ENCODE measurements at regions not wholly inside any gene's neighbourhood (a gene's known extent, or its start where the extent isn't known, plus 50 kb on each side); places are given as distances from the start of the nearest gene placed in this dataset.
A peak's percentile ranks its signal among the peaks of the same experiment; 100 is the strongest.
"Not testable (repeated sequence)": the region's sequence is repeated elsewhere in the genome, so short reads cannot be mapped to it uniquely, and the experiment has no call there.

DNA sequence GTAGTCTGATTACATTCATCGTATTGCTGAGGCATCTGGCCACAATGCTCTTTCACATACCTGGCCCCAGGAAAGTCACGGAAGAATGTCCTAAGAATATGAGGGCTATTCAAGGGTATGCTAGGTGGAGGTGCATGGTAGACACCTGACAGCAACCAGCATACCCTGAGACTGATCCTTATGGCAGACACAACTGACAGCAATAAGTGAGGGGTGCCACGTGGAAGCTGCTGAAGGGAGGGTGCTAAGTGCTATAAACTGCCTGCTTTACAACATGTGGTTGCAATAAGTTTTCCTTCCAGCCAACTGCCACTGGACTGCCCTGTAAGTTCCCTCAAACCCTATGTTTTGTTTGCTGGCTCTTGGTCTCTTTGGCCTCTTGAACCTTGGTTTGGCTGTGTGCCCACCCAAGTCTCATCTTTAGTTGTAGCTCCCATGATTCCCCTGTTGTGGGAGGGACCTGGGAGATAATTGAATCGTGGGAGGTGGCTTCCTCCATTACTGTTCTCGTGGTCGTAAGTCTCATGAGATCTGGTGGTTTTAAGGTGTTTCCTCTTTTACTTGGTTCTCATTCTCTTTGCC is 201.3 kb upstream of the MOCS1 start:
- Histone ChIP-seq H3K27ac (no peak overlapping the region), H3K36me3 (no peaks in the 10 kb centered on the region), H3K27me3 (no peaks in the 10 kb centered on the region), H3K4me1 (no peaks in the 10 kb centered on the region), H3K4me3 (no peak overlapping the region), H3K9me3 (no peaks in the 10 kb centered on the region)
- ATAC-seq: no peak
- intact Hi-C loops (cut with DNase I): no loop called here
- DNase-seq: no peak
- TF ChIP-seq, protein P1, sequence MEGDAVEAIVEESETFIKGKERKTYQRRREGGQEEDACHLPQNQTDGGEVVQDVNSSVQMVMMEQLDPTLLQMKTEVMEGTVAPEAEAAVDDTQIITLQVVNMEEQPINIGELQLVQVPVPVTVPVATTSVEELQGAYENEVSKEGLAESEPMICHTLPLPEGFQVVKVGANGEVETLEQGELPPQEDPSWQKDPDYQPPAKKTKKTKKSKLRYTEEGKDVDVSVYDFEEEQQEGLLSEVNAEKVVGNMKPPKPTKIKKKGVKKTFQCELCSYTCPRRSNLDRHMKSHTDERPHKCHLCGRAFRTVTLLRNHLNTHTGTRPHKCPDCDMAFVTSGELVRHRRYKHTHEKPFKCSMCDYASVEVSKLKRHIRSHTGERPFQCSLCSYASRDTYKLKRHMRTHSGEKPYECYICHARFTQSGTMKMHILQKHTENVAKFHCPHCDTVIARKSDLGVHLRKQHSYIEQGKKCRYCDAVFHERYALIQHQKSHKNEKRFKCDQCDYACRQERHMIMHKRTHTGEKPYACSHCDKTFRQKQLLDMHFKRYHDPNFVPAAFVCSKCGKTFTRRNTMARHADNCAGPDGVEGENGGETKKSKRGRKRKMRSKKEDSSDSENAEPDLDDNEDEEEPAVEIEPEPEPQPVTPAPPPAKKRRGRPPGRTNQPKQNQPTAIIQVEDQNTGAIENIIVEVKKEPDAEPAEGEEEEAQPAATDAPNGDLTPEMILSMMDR (IDR thresholded peaks at IDR 0.05): no peak

DNA sequence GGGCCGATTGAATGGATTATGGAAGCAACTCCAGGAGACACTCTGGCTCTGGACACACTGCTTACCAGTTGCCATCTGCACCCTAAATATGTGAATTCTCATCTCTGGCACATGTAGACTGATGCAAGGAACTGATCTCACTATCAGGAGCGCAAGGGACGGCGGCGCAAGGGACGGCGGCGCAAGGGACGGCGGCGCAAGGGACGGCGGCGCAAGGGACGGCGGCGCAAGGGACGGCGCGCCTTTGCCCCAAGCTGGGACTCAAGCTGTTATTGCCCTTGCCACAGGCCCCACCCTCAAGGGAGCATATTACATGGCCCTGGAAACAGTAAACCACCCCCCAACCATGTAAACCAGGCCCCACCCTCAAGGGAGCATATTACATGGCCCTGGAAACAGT is 199.7 kb upstream of the MOCS1 start:
- H3K27ac ChIP-seq; H3K4me3 ChIP-seq; DNase-seq; intact Hi-C loops (cut with DNase I); H3K4me1 ChIP-seq; H3K27me3 ChIP-seq; ATAC-seq; H3K9me3 ChIP-seq; H3K36me3 ChIP-seq: not testable (repeated sequence)

DNA sequence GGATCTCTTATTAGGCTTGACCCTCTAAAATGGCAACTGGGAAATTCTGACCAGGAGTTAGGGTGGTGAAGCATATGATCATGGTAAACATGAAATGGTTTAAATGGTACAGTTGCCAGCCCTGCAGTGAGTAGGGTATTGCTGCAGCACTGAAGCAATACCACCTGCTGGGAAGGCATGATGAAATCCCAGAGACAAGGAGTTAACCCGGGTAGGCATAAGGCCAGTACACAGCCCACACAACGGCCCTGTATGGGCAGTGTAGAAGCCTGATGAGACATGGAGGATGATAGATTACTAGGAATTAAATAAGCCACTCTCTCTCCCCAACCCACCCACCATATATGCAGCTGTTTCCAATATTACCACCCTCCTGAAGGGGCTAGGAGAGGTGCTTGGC is 197.4 kb upstream of the MOCS1 start:
- DNase-seq (no peak), ATAC-seq (peak; percentile 51)
- Histone ChIP-seq H3K36me3 (no peaks in the 10 kb centered on the region), H3K27ac (no peak overlapping the region), H3K27me3 (no peaks in the 10 kb centered on the region), H3K4me3 (no peak overlapping the region), H3K4me1 (no peaks in the 10 kb centered on the region), H3K9me3 (no peaks in the 10 kb centered on the region)
- intact Hi-C loops (cut with DNase I): no loop called here
- TF ChIP-seq, protein P1 (IDR thresholded peaks at IDR 0.05): no peak

DNA sequence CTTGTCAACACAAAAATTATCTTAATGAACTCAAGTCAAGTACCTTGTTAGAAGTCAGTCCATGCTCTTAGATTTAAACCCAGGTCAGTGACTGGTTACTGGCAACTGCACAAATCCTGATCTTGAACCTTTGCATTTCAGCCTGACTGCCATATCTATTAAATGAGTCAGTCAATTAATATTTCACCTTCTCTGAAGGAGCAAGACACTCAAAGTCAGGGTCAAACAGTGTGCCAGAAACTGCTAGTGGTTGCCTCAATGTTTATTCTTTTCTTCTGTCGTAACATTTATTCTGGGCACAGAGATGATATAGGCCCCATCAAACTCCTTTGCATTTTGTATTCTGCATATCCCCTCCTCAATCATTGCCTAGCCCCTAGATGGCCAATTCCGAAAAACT is 193.9 kb upstream of the MOCS1 start:
- Histone ChIP-seq H3K36me3 (no peaks in the 10 kb centered on the region), H3K27ac (no peak overlapping the region), H3K4me3 (no peak overlapping the region), H3K4me1 (no peaks in the 10 kb centered on the region), H3K9me3 (no peaks in the 10 kb centered on the region), H3K27me3 (no peaks in the 10 kb centered on the region)
- TF ChIP-seq, protein P1 (IDR thresholded peaks at IDR 0.05): no peak
- ATAC-seq: peak; percentile 60
- intact Hi-C loops (cut with DNase I): no loop called here
- DNase-seq: no peak

DNA sequence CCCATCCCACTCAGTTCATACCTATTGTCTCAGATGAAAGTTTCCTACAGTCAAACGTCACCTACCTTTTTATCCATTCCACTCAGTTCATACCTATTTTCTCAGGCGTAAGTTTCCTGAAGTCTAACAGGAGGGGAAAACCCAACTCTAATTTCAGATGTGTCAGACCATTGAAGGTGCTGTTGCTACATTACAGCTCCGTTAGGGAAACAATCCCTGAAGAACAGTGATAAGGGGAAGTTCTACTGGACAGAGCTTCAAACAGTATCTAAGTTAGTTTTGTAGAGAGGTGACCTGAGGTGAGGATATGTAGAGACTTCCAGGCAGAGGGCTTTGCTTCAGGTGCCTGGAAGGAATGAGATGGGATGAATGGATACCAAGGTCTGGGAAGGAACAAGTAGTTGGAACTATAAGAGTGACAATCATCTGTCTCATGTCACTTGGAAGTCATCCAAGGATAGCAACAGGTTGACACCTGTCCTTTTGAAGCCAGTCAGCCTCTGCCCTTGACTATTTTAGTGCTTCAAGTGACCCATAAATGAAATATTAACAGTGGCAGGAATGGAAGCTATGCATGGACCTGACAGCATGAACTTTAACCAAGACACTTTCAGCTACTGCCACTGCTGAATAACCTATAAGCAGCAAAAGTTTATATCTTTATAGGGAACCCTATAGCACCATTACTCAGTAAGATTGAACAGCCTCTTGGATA is 191.6 kb upstream of the MOCS1 start:
- Histone ChIP-seq H3K4me3 (no peak overlapping the region), H3K36me3 (no peaks in the 10 kb centered on the region), H3K4me1 (no peaks in the 10 kb centered on the region), H3K27me3 (no peaks in the 10 kb centered on the region), H3K27ac (no peak overlapping the region), H3K9me3 (no peaks in the 10 kb centered on the region)
- TF ChIP-seq, protein P1 (IDR thresholded peaks at IDR 0.05): no peak
- intact Hi-C loops (cut with DNase I): no loop called here
- no peak for ATAC-seq
- no peak for DNase-seq

DNA sequence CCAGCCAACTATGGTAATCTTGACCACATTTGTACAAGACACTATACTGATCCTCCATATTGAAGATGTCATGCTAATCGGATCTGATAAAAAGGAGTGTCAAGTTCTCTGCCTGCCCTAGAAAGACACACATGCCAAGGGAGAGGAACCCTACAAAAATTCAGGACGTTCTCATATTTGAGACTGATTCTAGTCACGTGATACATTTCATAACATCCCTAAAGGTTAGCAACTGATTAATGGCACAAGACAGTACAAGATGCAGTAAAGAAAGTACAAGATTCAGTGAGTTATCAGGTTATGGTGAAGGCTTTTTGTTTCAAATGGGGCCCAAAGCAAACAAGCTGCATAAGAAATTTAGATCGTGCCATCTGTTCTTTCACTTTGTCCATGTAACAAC is 190.7 kb upstream of the MOCS1 start:
- TF ChIP-seq, protein P1 (IDR thresholded peaks at IDR 0.05): no peak
- no peak overlapping the region for H3K4me3 ChIP-seq
- H3K36me3 ChIP-seq: no peaks in the 10 kb centered on the region
- H3K4me1 ChIP-seq: no peaks in the 10 kb centered on the region
- intact Hi-C loops (cut with DNase I): no loop called here
- H3K27me3 ChIP-seq: no peaks in the 10 kb centered on the region
- H3K9me3 ChIP-seq: no peaks in the 10 kb centered on the region
- DNase-seq (no peak), ATAC-seq (no peak)
- H3K27ac ChIP-seq: no peak overlapping the region
